Natural killer cell (primary cell): ENCODE measurements at regions not wholly inside any gene's neighbourhood (a gene's known extent, or its start where the extent isn't known, plus 50 kb on each side); places are given as distances from the start of the nearest gene placed in this dataset.

ENCODE experiments used
- ATAC-seq, 3 donors: fragments of 150-1000 bp in 2 of 3; fragments of 200-7000 bp in 1 of 3; cut with Tn5 transposase; 1 replicate in 1 of 3; 2 replicates in 2 of 3; pipeline ENCODE4 v1.10.0; 2021; ENCODE audit warnings: mild to moderate bottlenecking in 2 of 3, moderate library complexity in 2 of 3
- DNase-seq, 2 donors: peaks; one replicate each; pipeline versions ENCODE4 v3.0.0 to v3.0.0-alpha.2; 2013 to 2021; ENCODE audit warnings: mixed read lengths in 1 of 2
- H3K27ac ChIP-seq: one replicate; pipeline ENCODE4 v1.5.1; 2013; ENCODE audit warnings: mild to moderate bottlenecking, low read length
- H3K27me3 ChIP-seq: one replicate; pipeline ENCODE4 v1.6.1; 2013; ENCODE audit warnings: low read length; ENCODE audit not compliant: control insufficient read depth, insufficient read depth
- H3K36me3 ChIP-seq: one replicate; pipeline ENCODE4 v1.6.1; 2013; ENCODE audit warnings: low read length; ENCODE audit not compliant: control insufficient read depth, insufficient read depth
- H3K4me1 ChIP-seq: one replicate; pipeline ENCODE4 v1.6.1; 2013; ENCODE audit warnings: low read length; ENCODE audit not compliant: control insufficient read depth, insufficient read depth
- H3K4me3 ChIP-seq: one replicate; pipeline ENCODE4 v1.5.1; 2013; ENCODE audit warnings: low read length
- H3K9me3 ChIP-seq: one replicate; pipeline ENCODE4 v1.6.1; 2013; ENCODE audit warnings: low read length; ENCODE audit not compliant: control insufficient read depth, insufficient read depth
- H3K27ac Mint-ChIP-seq, 2 donors: one replicate each; pipeline ENCODE4 v1.8.0; 2022; ENCODE audit warnings: mild to moderate bottlenecking in 2 of 2, mixed read lengths in 2 of 2, moderate library complexity in 1 of 2
- H3K27me3 Mint-ChIP-seq, 2 donors: one replicate each; pipeline ENCODE4 v1.8.0; 2022; ENCODE audit warnings: low read depth in 2 of 2, mixed read lengths in 2 of 2
- H3K36me3 Mint-ChIP-seq: one replicate; pipeline ENCODE4 v1.8.0; 2022; ENCODE audit warnings: mixed read lengths
- H3K4me1 Mint-ChIP-seq, 2 donors: one replicate each; pipeline ENCODE4 v1.8.0; 2022; ENCODE audit warnings: mixed read lengths in 2 of 2
- H3K4me3 Mint-ChIP-seq: one replicate; pipeline ENCODE4 v1.8.0; 2022; ENCODE audit warnings: mild to moderate bottlenecking, moderate library complexity, mixed read lengths
- H3K9me3 Mint-ChIP-seq, 2 donors: one replicate each; pipeline ENCODE4 v1.8.0; 2022; ENCODE audit warnings: mixed read lengths in 2 of 2
- CTCF ChIP-seq: fragments of 200-600 bp; IDR thresholded peaks from one replicate; pipeline ENCODE4 v1.8.0; 2022; ENCODE audit warnings: antibody characterized with exemption
- WGBS: methylation state at CpG from one replicate; pipeline ENCODE4 v1.1.7; 2013; ENCODE audit warnings: missing lambda C conversion rate; ENCODE audit not compliant: insufficient coverage; 5-methylcytosine and 5-hydroxymethylcytosine counted together
- intact Hi-C: fragments of 100-400 bp; cut with micrococcal nuclease; formaldehyde crosslinking; loops from one replicate; pipeline ENCODE4 v1.14.2; 2022

DNA sequence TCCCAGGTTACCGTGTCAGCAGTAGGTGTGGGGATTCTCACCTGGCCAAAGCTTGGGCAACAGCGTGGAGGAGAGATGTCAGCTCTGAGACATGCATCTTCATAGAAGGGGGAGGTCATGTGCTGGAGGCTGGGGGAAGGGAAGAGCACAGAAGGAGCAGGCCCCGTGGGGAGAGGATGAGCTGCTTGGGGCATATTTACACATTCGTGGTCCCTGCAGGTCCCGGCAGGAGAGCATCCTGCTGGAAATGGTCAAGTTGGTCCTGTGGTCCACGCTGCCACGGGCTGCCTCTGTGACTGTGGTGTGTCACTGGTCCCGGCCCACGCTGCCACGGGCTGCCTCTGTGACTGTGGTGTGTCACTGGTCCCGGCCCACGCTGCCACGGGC lies 195.1 kb upstream of the TWIST2 start:
- Histone ChIP-seq H3K4me1 (no peaks in the 10 kb centered on the region), H3K36me3 (no peaks in the 10 kb centered on the region), H3K4me3 (no peak overlapping the region), H3K27me3 (no peaks in the 10 kb centered on the region), H3K9me3 (no peaks in the 10 kb centered on the region), H3K27ac (no peak overlapping the region)
- TF ChIP-seq CTCF = no peak
- 84% methylated on average over 7 of the region's 13 CpGs for WGBS
- DNase-seq (no peak), ATAC-seq (no peak)
- Mint-ChIP-seq H3K36me3 (no peaks in the 10 kb centered on the region), H3K4me1 (no peaks in the 10 kb centered on the region), H3K4me3 (no peak overlapping the region), H3K27ac (no peak overlapping the region), H3K9me3 (no peaks in the 10 kb centered on the region), H3K27me3 (peaks cover 4 to 9% of the 10 kb centered on the region in 2 donors)
- intact Hi-C loops = no loop called here

GRCh38 chr2:238653431-238654109 lies 194.3 kb upstream of the TWIST2 start:
- no peaks in the 10 kb centered on the region for H3K36me3 Mint-ChIP-seq
- H3K27ac ChIP-seq = no peak overlapping the region
- intact Hi-C loops = no loop called here
- no peak for TF ChIP-seq CTCF
- H3K9me3 Mint-ChIP-seq = no peaks in the 10 kb centered on the region
- H3K27me3 ChIP-seq = no peaks in the 10 kb centered on the region
- no peaks in the 10 kb centered on the region for H3K4me1 Mint-ChIP-seq
- H3K27me3 Mint-ChIP-seq = peaks cover 5 to 9% of the 10 kb centered on the region in 2 donors
- no peaks in the 10 kb centered on the region for H3K4me1 ChIP-seq
- H3K4me3 ChIP-seq = no peak overlapping the region
- no peaks in the 10 kb centered on the region for H3K9me3 ChIP-seq
- H3K36me3 ChIP-seq = no peaks in the 10 kb centered on the region
- 75% methylated on average over 12 of the region's 13 CpGs for WGBS
- DNase-seq (no peak), ATAC-seq (no peak)
- H3K27ac Mint-ChIP-seq = no peak overlapping the region
- no peak overlapping the region for H3K4me3 Mint-ChIP-seq

GRCh38 chr2:238654479-238655197 lies 193.2 kb upstream of the TWIST2 start:
- Mint-ChIP-seq H3K4me1 (no peaks in the 10 kb centered on the region), H3K9me3 (no peaks in the 10 kb centered on the region), H3K27me3 (peaks cover 5 to 8% of the 10 kb centered on the region in 2 donors), H3K27ac (no peak overlapping the region), H3K4me3 (no peak overlapping the region), H3K36me3 (no peaks in the 10 kb centered on the region)
- Histone ChIP-seq H3K36me3 (no peaks in the 10 kb centered on the region), H3K9me3 (no peaks in the 10 kb centered on the region), H3K4me1 (no peaks in the 10 kb centered on the region), H3K4me3 (no peak overlapping the region), H3K27ac (no peak overlapping the region), H3K27me3 (no peaks in the 10 kb centered on the region)
- ATAC-seq = no peak
- intact Hi-C loops = no loop called here
- no peak for TF ChIP-seq CTCF
- WGBS = 77% methylated on average over 8 of the region's 8 CpGs
- DNase-seq = no peak
